ENCODE measurements at regions not wholly inside any gene's neighbourhood (a gene's known extent, or its start where the extent isn't known, plus 50 kb on each side); places are given as distances from the start of the nearest gene placed in this dataset.

GRCh38 chr13:38590796-38591507, 95.9 kb upstream of the FREM2 start:
- no peak for TF ChIP-seq CTCF (conservative IDR thresholded peaks at IDR 0.05)
- Mint-ChIP-seq H3K27me3 (ENCODE audit: low read depth) (no peaks in the 10 kb centered on the region), H3K9me3 (no peaks in the 10 kb centered on the region), H3K27ac (ENCODE audit: unreplicated experiment) (no peak overlapping the region), H3K4me3 (no peak overlapping the region), H3K4me1 (no peaks in the 10 kb centered on the region), H3K36me3 (ENCODE audit: low read depth) (no peaks in the 10 kb centered on the region)
- DNase-seq (ENCODE audit: low read depth, low spot score): no peak

GRCh38 chr13:38602266-38602665, 84.6 kb upstream of the FREM2 start:
- no peak for DNase-seq (ENCODE audit: low read depth, low spot score)
- no peaks in the 10 kb centered on the region for H3K27me3 Mint-ChIP-seq (ENCODE audit: low read depth)
- peak overlapping the region; percentile 2 for H3K27ac Mint-ChIP-seq (ENCODE audit: unreplicated experiment)
- TF ChIP-seq CTCF (conservative IDR thresholded peaks at IDR 0.05): no peak
- H3K4me3 Mint-ChIP-seq: no peak overlapping the region
- no peaks in the 10 kb centered on the region for H3K36me3 Mint-ChIP-seq (ENCODE audit: low read depth)
- peaks cover 4% of the 10 kb centered on the region for H3K9me3 Mint-ChIP-seq
- H3K4me1 Mint-ChIP-seq: peaks cover 5% of the 10 kb centered on the region

- Mint-ChIP-seq H3K9me3 (no peaks in the 10 kb centered on the region), H3K27ac (ENCODE audit: unreplicated experiment) (peak overlapping the region; percentile 83), H3K27me3 (ENCODE audit: low read depth) (no peaks in the 10 kb centered on the region), H3K4me3 (no peak overlapping the region), H3K36me3 (ENCODE audit: low read depth) (no peaks in the 10 kb centered on the region), H3K4me1 (peaks cover 13% of the 10 kb centered on the region)
- DNase-seq (ENCODE audit: low read depth, low spot score): no peak
- TF ChIP-seq CTCF (conservative IDR thresholded peaks at IDR 0.05): no peak
Observed at GRCh38 chr13:38606699-38607535, 80.0 kb upstream of the FREM2 start.

GRCh38 chr13:38617936-38618335, 68.9 kb upstream of the FREM2 start:
- H3K27ac Mint-ChIP-seq (ENCODE audit: unreplicated experiment): no peak overlapping the region
- no peaks in the 10 kb centered on the region for H3K4me1 Mint-ChIP-seq
- H3K9me3 Mint-ChIP-seq: no peaks in the 10 kb centered on the region
- H3K36me3 Mint-ChIP-seq (ENCODE audit: low read depth): no peaks in the 10 kb centered on the region
- no peak for TF ChIP-seq CTCF (conservative IDR thresholded peaks at IDR 0.05)
- H3K27me3 Mint-ChIP-seq (ENCODE audit: low read depth): no peaks in the 10 kb centered on the region
- H3K4me3 Mint-ChIP-seq: no peak overlapping the region
- no peak for DNase-seq (ENCODE audit: low read depth, low spot score)

GRCh38 chr13:38618336-38618735, 68.5 kb upstream of the FREM2 start:
- Mint-ChIP-seq H3K36me3 (ENCODE audit: low read depth) (no peaks in the 10 kb centered on the region), H3K27me3 (ENCODE audit: low read depth) (no peaks in the 10 kb centered on the region), H3K4me1 (no peaks in the 10 kb centered on the region), H3K27ac (ENCODE audit: unreplicated experiment) (no peak overlapping the region), H3K9me3 (no peaks in the 10 kb centered on the region), H3K4me3 (no peak overlapping the region)
- DNase-seq (ENCODE audit: low read depth, low spot score): no peak
- TF ChIP-seq CTCF (conservative IDR thresholded peaks at IDR 0.05): no peak

Data from neural crest cell (in vitro differentiated cells).